H1 (cell line): ENCODE measurements at regions not wholly inside any gene's neighbourhood (a gene's known extent, or its start where the extent isn't known, plus 50 kb on each side); places are given as distances from the start of the nearest gene placed in this dataset.

ENCODE experiments used
- CTCF ChIA-PET: fragments of 300-600 bp; sonication (Branson Sonifier 250); formaldehyde crosslinking; loops from one replicate; lab custom pipeline; 2021; ENCODE audit not compliant: partially characterized antibody; lab: Charles Lee
- POLR2A ChIA-PET: fragments of 300-600 bp; sonication (Branson Sonifier 250); formaldehyde crosslinking; loops from one replicate; lab custom pipeline; 2021; ENCODE audit warnings: inconsistent platforms; ENCODE audit not compliant: partially characterized antibody; lab: Charles Lee
- DNase-seq, 2 experiments: peaks; one replicate each; pipeline versions ENCODE4 v3.0.0 to v3.0.0-alpha.2; 2010 to 2022; ENCODE audit warnings: low spot score in 2 of 2, low read depth in 1 of 2, mixed read lengths in 1 of 2
- FAIRE-seq: peaks from 2 replicates; lab custom pipeline; 2011; peaks lifted over from hg19 to GRCh38; lab: Jason Lieb, UNC
- H2AFZ ChIP-seq: 2 replicates; pipeline ENCODE4 v1.8.1; 2012; ENCODE audit warnings: low read length, inconsistent platforms
- H2AK5ac ChIP-seq: 2 replicates; pipeline ENCODE4 v1.6.1; 2013; ENCODE audit warnings: low read depth, low read length
- H2BK120ac ChIP-seq: replicated peaks from 2 replicates; pipeline ENCODE3; 2013; ENCODE audit warnings: low read depth, low read length, inconsistent platforms
- H2BK12ac ChIP-seq: 2 replicates; pipeline ENCODE4 v1.6.1; 2013; ENCODE audit warnings: low read depth, low read length
- H2BK15ac ChIP-seq: 2 replicates; pipeline ENCODE4 v1.6.1; 2013; ENCODE audit warnings: low read length
- H2BK20ac ChIP-seq: 2 replicates; pipeline ENCODE4 v1.6.1; 2013; ENCODE audit warnings: low read length
- H2BK5ac ChIP-seq: 2 replicates; pipeline ENCODE4 v1.6.1; 2013; ENCODE audit warnings: low read depth, low read length
- H3K14ac ChIP-seq: 2 replicates; pipeline ENCODE4 v1.6.1; 2013; ENCODE audit warnings: inconsistent platforms; ENCODE audit not compliant: insufficient read length
- H3K18ac ChIP-seq: 2 replicates; pipeline ENCODE4 v1.6.1; 2013; ENCODE audit warnings: low read length; ENCODE audit errors: extremely low read depth
- H3K23ac ChIP-seq: 2 replicates; pipeline ENCODE4 v1.6.1; 2013; ENCODE audit warnings: inconsistent platforms; ENCODE audit not compliant: insufficient read length
- H3K23me2 ChIP-seq: 2 replicates; pipeline ENCODE4 v1.6.1; 2013; ENCODE audit warnings: low read depth, low read length
- H3K27ac ChIP-seq: 2 replicates; pipeline ENCODE4 v1.6.1; 2011; ENCODE audit warnings: low read depth, low read length, inconsistent platforms
- H3K27me3 ChIP-seq, 4 experiments: replicated peaks in 1 of 4; 1 replicate in 1 of 4; 2 replicates in 3 of 4; pipeline versions ENCODE4 v1.6.1 to v1.8.1; 2011 to 2013; ENCODE audit warnings: low read length in 3 of 4, mild to moderate bottlenecking in 3 of 4, inconsistent platforms in 2 of 4, mixed read lengths in 2 of 4, moderate library complexity in 1 of 4; ENCODE audit not compliant: control insufficient read depth in 3 of 4, insufficient read depth in 3 of 4; ENCODE audit errors: extremely low read depth in 1 of 4
- H3K36me3 ChIP-seq, 4 experiments: 2 replicates each; pipeline versions ENCODE4 v1.6.1 to v1.8.1; 2011 to 2013; ENCODE audit warnings: mild to moderate bottlenecking in 4 of 4, low read length in 3 of 4, moderate library complexity in 2 of 4, control low read depth in 1 of 4, inconsistent platforms in 1 of 4; ENCODE audit not compliant: insufficient read depth in 4 of 4, control insufficient read depth in 2 of 4
- H3K4ac ChIP-seq: replicated peaks from 2 replicates; pipeline ENCODE3; 2013; ENCODE audit warnings: low read length, low read depth, mixed read lengths, inconsistent platforms; ENCODE audit not compliant: insufficient read length
- H3K4me1 ChIP-seq, 4 experiments: replicated peaks in 1 of 4; 1 replicate in 1 of 4; 2 replicates in 3 of 4; pipeline versions ENCODE4 v1.6.1 to v1.8.1; 2011 to 2013; ENCODE audit warnings: low read length in 3 of 4, inconsistent platforms in 2 of 4, mixed read lengths in 1 of 4; ENCODE audit not compliant: insufficient read depth in 4 of 4, control insufficient read depth in 3 of 4
- H3K4me2 ChIP-seq, 2 experiments: 2 replicates each; pipeline versions ENCODE4 v1.6.1 to v1.8.1; 2011 to 2013; ENCODE audit warnings: low read depth in 2 of 2, low read length in 2 of 2, control low read depth in 1 of 2, inconsistent platforms in 1 of 2, mild to moderate bottlenecking in 1 of 2; ENCODE audit not compliant: insufficient read depth in 1 of 2
- H3K4me3 ChIP-seq, 4 experiments: fragments of 200-600, 300-600 bp in 1 of 4; sonication (generic), shearing (Covaris generic), sonication (Bioruptor Twin) in 1 of 4; 2 replicates each; pipeline versions ENCODE4 v1.5.1 to v1.8.1; 2011 to 2016; ENCODE audit warnings: low read length in 4 of 4, low read depth in 3 of 4, control low read depth in 2 of 4, inconsistent platforms in 2 of 4, mild to moderate bottlenecking in 2 of 4, mixed read lengths in 1 of 4, moderate library complexity in 1 of 4; ENCODE audit not compliant: insufficient read depth in 2 of 4; ENCODE audit errors: extremely low read depth in 1 of 4
- H3K56ac ChIP-seq: replicated peaks from 2 replicates; pipeline ENCODE3; 2013; ENCODE audit warnings: low read depth, mild to moderate bottlenecking, mixed read lengths, low read length, inconsistent platforms; ENCODE audit not compliant: insufficient read length
- H3K79me1 ChIP-seq: 2 replicates; pipeline ENCODE4 v1.6.1; 2013; ENCODE audit warnings: low read depth, low read length, control low read depth
- H3K79me2 ChIP-seq, 2 experiments: 2 replicates each; pipeline versions ENCODE4 v1.6.1 to v1.8.1; 2012 to 2013; ENCODE audit warnings: low read length in 2 of 2, mild to moderate bottlenecking in 2 of 2, inconsistent platforms in 1 of 2; ENCODE audit not compliant: insufficient read depth in 2 of 2, control insufficient read depth in 1 of 2
- H3K9ac ChIP-seq, 4 experiments: replicated peaks in 1 of 4; 1 replicate in 1 of 4; 2 replicates in 3 of 4; pipeline versions ENCODE4 v1.6.1 to v1.8.1; 2011 to 2013; ENCODE audit warnings: low read depth in 3 of 4, low read length in 3 of 4, control low read depth in 2 of 4, mild to moderate bottlenecking in 2 of 4, moderate library complexity in 2 of 4, inconsistent platforms in 1 of 4; ENCODE audit errors: extremely low read depth in 1 of 4
- H3K9me3 ChIP-seq, 2 experiments: 2 replicates each; pipeline versions ENCODE4 v1.6.1 to v1.8.1; 2012 to 2013; ENCODE audit warnings: mild to moderate bottlenecking in 2 of 2, moderate library complexity in 2 of 2, control low read depth in 1 of 2, inconsistent platforms in 1 of 2, low read depth in 1 of 2, low read length in 1 of 2, mixed read lengths in 1 of 2; ENCODE audit not compliant: insufficient read depth in 2 of 2
- H4K20me1 ChIP-seq, 2 experiments: replicated peaks in 1 of 2; 2 replicates each; pipeline versions ENCODE3 to v1.8.1; 2011 to 2013; ENCODE audit warnings: inconsistent platforms in 2 of 2, low read length in 2 of 2, mild to moderate bottlenecking in 1 of 2; ENCODE audit not compliant: insufficient read depth in 2 of 2, control insufficient read depth in 1 of 2
- H4K5ac ChIP-seq: 2 replicates; pipeline ENCODE4 v1.6.1; 2013; ENCODE audit warnings: low read length, low read depth, mixed read lengths, inconsistent platforms; ENCODE audit not compliant: insufficient read length
- H4K8ac ChIP-seq: 2 replicates; pipeline ENCODE4 v1.8.0; 2013; ENCODE audit warnings: mild to moderate bottlenecking, moderate library complexity, low read length, inconsistent platforms; ENCODE audit not compliant: insufficient read depth; ENCODE audit errors: extremely low read depth
- H4K91ac ChIP-seq: replicated peaks from 2 replicates; pipeline ENCODE3; 2013; ENCODE audit warnings: low read length, mixed read lengths, inconsistent platforms; ENCODE audit not compliant: insufficient read length
- ASH2L ChIP-seq: fragments of 200-600, 300-600 bp; sonication (generic); IDR thresholded peaks from one replicate; pipeline ENCODE4 v1.7.1; 2017; ENCODE audit warnings: low read length
- BRCA1 ChIP-seq: IDR thresholded peaks from 2 replicates; pipeline ENCODE4 v1.6.1; 2012; ENCODE audit warnings: low read depth, low read length, improper control_type of control experiment
- CEBPB ChIP-seq: IDR thresholded peaks from 2 replicates; pipeline ENCODE4 v1.6.1; 2012; ENCODE audit warnings: low read depth, low read length
- CHD1 ChIP-seq: IDR thresholded peaks from 2 replicates; pipeline ENCODE4 v1.6.1; 2012; ENCODE audit warnings: low read depth, low read length, improper control_type of control experiment
- CTBP2 ChIP-seq: IDR thresholded peaks from 2 replicates; pipeline ENCODE4 v1.7.0; 2011; ENCODE audit warnings: borderline replicate concordance, mild to moderate bottlenecking, moderate library complexity, mixed read lengths, low read length; ENCODE audit not compliant: insufficient read depth, insufficient read length
- FOSL1 ChIP-seq: IDR thresholded peaks from 2 replicates; pipeline ENCODE4 v1.6.1; 2011; ENCODE audit warnings: mild to moderate bottlenecking, low read depth, low read length, moderate library complexity; ENCODE audit not compliant: insufficient read depth
- HDAC6 ChIP-seq: IDR thresholded peaks from one replicate; pipeline ENCODE4 v1.7.1; 2012; ENCODE audit warnings: low read depth, mild to moderate bottlenecking, inconsistent platforms, low read length, moderate library complexity
- POLR2A ChIP-seq, 2 experiments: IDR thresholded peaks; 1 replicate in 1 of 2; 2 replicates in 1 of 2; pipeline ENCODE4 v1.6.1; 2011; ENCODE audit warnings: low read depth in 2 of 2, low read length in 2 of 2, mild to moderate bottlenecking in 2 of 2; ENCODE audit errors: control extremely low read depth in 1 of 2
- RNF2 ChIP-seq: fragments of 200-900, 300-1000 bp; sonication (generic); IDR thresholded peaks from 2 replicates; pipeline ENCODE4 v1.7.1; 2016; ENCODE audit warnings: borderline replicate concordance, low read depth, mild to moderate bottlenecking, antibody characterized with exemption, low read length; ENCODE audit not compliant: poor library complexity, severe bottlenecking; ENCODE audit errors: missing control alignments
- SAP30 ChIP-seq: fragments of 300-600 bp; sonication (generic); IDR thresholded peaks from 2 replicates; pipeline ENCODE4 v1.7.1; 2012; ENCODE audit warnings: low read length, moderate library complexity, mild to moderate bottlenecking, inconsistent platforms; ENCODE audit not compliant: insufficient read depth, insufficient replicate concordance
- SIN3A ChIP-seq, 2 experiments: IDR thresholded peaks in 1 of 2; conservative IDR thresholded peaks in 1 of 2; 2 replicates each; pipeline ENCODE4 v1.6.1; 2011 to 2012; ENCODE audit warnings: low read length in 2 of 2, improper control_type of control experiment in 1 of 2, low read depth in 1 of 2, mild to moderate bottlenecking in 1 of 2
- SIRT6 ChIP-seq: IDR thresholded peaks from one replicate; pipeline ENCODE4 v1.7.1; 2012; ENCODE audit warnings: low read length, inconsistent platforms
- SP1 ChIP-seq: IDR thresholded peaks from 2 replicates; pipeline ENCODE4 v1.6.1; 2011; ENCODE audit warnings: low read depth, low read length
- SP4 ChIP-seq: IDR thresholded peaks from 2 replicates; pipeline ENCODE4 v1.6.1; 2012; ENCODE audit warnings: low read length, inconsistent platforms
- SRF ChIP-seq: IDR thresholded peaks from 2 replicates; pipeline ENCODE4 v1.6.1; 2011; ENCODE audit warnings: mild to moderate bottlenecking, low read depth, low read length, moderate library complexity
- YY1 ChIP-seq: IDR thresholded peaks from 2 replicates; pipeline ENCODE4 v1.6.1; 2011; ENCODE audit warnings: low read depth, mild to moderate bottlenecking, low read length
- WGBS, 2 experiments: shearing (Covaris generic) in 1 of 2; methylation state at CpG; one replicate each; pipeline versions ENCODE4 v1.1.6 to v1.1.7; 2013 to 2015; ENCODE audit warnings: low lambda C conversion rate in 2 of 2, mixed read lengths in 2 of 2, inconsistent platforms in 1 of 2, low coverage in 1 of 2, missing lambda C conversion rate in 1 of 2; ENCODE audit not compliant: insufficient replicate concordance in 2 of 2, insufficient coverage in 1 of 2, insufficient read length in 1 of 2; ENCODE audit errors: extremely low coverage in 1 of 2, missing lambda C conversion rate in 1 of 2; 5-methylcytosine and 5-hydroxymethylcytosine counted together

GRCh38 chr13:111629016-111629415 lies 308.6 kb downstream of the TEX29 start:
- Histone ChIP-seq H3K9ac (no peak overlapping the region), H2BK15ac (no peak overlapping the region), H3K79me2 (no peaks in the 10 kb centered on the region), H2BK12ac (peak overlapping the region; percentile 71; the same call in 1 of the 2 replicates), H4K8ac (0 out of 2 replicates have a peak overlapping the region, but pooled peaks have one; percentile 46), H4K91ac (no peak overlapping the region), H3K18ac (no peak overlapping the region), H3K23me2 (no peaks in the 10 kb centered on the region), H4K20me1 (no peaks in the 10 kb centered on the region), H3K27ac (no peak overlapping the region), H2BK5ac (no peak overlapping the region), H3K56ac (no peak overlapping the region), H3K4me1 (peaks cover 0 to 12% (median 6%) of the 10 kb centered on the region in 4 experiments; a peak in 5 of 7 replicates), H3K4ac (no peak overlapping the region), H2AFZ (no peak overlapping the region), H3K23ac (no peak overlapping the region), H2AK5ac (no peak overlapping the region), H2BK20ac (no peak overlapping the region), H4K5ac (no peak overlapping the region), H3K4me2 (no peak overlapping the region), H3K14ac (no peak overlapping the region), H3K79me1 (no peaks in the 10 kb centered on the region), H3K27me3 (no peaks in the 10 kb centered on the region; a peak in 1 of 7 replicates), H2BK120ac (no peak overlapping the region), H3K36me3 (no peaks in the 10 kb centered on the region), H3K9me3 (no peaks in the 10 kb centered on the region), H3K4me3 (no peak overlapping the region)
- ChIA-PET POLR2A (no interaction called here), CTCF (interaction anchor here (1.3 to 2.5 kb wide), 3 partner anchors 14 to 123 kb away, joined by 3 to 8 read pairs (median 6); no protein-coding TSS in a partner anchor)
- WGBS, 2 experiments: 90% methylated on average over 11 of the region's 11 CpGs; no CpG with 5 or more reads in 1 of the 2 experiments
- DNase-seq (peak in 1 of 2 experiments; percentile 27), FAIRE-seq (no peak)
- no peak for TF ChIP-seq YY1
- no peak for TF ChIP-seq HDAC6
- TF ChIP-seq SRF: no peak
- no peak for TF ChIP-seq CTBP2
- no peak for TF ChIP-seq RNF2
- no peak for TF ChIP-seq SIRT6
- no peak for TF ChIP-seq SAP30
- TF ChIP-seq CHD1: no peak
- TF ChIP-seq SP1: no peak
- no peak for TF ChIP-seq SP4
- TF ChIP-seq ASH2L: no peak
- TF ChIP-seq CEBPB: no peak
- no peak for TF ChIP-seq POLR2A (IDR thresholded peaks at IDR 0.05; ENCODE audit: control extremely low read depth in 1 of 2, low read depth in 2 of 2, low read length in 2 of 2)
- no peak for TF ChIP-seq FOSL1
- no peak for TF ChIP-seq BRCA1
- TF ChIP-seq SIN3A (conservative IDR thresholded peaks at IDR 0.05 in 1 of 2, IDR thresholded peaks at IDR 0.05 in 1 of 2; ENCODE audit: low read depth in 1 of 2, low read length in 2 of 2): no peak
